Testis (tissue), 2 donors: ENCODE measurements at regions not wholly inside any gene's neighbourhood (a gene's known extent, or its start where the extent isn't known, plus 50 kb on each side); places are given as distances from the start of the nearest gene placed in this dataset.

ENCODE experiments used
- POLR2A ChIP-seq: fragments of 450-650 bp; IDR thresholded peaks from one replicate; pipeline ENCODE4 v1.6.1; 2017; ENCODE audit warnings: antibody characterized with exemption, mild to moderate bottlenecking, moderate library complexity
- TF ChIP-seq, protein P1 (sequence below), 3 experiments: fragments of 450-650 bp in 2 of 3; fragments of 200-600 bp in 1 of 3; sonication (generic) in 1 of 3; IDR thresholded peaks; one replicate each; pipeline ENCODE4 v1.5.1; 2016 to 2019; ENCODE audit warnings: antibody characterized with exemption in 3 of 3, mild to moderate bottlenecking in 2 of 3, moderate library complexity in 1 of 3

DNA sequence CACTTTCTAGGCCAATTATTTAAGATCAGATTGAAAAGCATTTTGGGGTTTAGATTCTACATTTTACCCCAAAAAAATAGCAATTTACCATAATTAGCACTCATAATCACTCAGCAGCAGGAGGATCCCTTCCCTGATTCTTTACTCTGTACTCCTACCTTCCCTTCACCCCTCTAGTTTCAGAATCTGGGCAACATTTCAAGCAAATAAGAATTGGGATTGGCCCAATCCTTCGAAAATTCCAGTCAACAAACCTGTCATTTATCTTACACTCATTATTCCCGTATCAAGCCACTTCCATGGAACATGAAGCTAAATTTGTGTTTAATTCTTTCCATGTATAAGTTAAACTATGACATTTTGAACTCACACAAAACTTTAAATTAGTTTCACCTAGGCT, 349.1 kb upstream of the USP15 start:
- TF ChIP-seq, protein P1, sequence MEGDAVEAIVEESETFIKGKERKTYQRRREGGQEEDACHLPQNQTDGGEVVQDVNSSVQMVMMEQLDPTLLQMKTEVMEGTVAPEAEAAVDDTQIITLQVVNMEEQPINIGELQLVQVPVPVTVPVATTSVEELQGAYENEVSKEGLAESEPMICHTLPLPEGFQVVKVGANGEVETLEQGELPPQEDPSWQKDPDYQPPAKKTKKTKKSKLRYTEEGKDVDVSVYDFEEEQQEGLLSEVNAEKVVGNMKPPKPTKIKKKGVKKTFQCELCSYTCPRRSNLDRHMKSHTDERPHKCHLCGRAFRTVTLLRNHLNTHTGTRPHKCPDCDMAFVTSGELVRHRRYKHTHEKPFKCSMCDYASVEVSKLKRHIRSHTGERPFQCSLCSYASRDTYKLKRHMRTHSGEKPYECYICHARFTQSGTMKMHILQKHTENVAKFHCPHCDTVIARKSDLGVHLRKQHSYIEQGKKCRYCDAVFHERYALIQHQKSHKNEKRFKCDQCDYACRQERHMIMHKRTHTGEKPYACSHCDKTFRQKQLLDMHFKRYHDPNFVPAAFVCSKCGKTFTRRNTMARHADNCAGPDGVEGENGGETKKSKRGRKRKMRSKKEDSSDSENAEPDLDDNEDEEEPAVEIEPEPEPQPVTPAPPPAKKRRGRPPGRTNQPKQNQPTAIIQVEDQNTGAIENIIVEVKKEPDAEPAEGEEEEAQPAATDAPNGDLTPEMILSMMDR (IDR thresholded peaks at IDR 0.05): no peak
- no peak for TF ChIP-seq POLR2A
